Mesendoderm (in vitro differentiated cells): ENCODE measurements at regions not wholly inside any gene's neighbourhood (a gene's known extent, or its start where the extent isn't known, plus 50 kb on each side); places are given as distances from the start of the nearest gene placed in this dataset.

Experiments used
- DNase-seq: peaks from one replicate; pipeline ENCODE4 v3.0.0; 2013
- H2AK5ac ChIP-seq: 2 replicates; pipeline ENCODE4 v1.6.1; 2013; ENCODE audit warnings: low read length, inconsistent platforms
- H2BK120ac ChIP-seq: 2 replicates; pipeline ENCODE4 v1.6.1; 2013; ENCODE audit warnings: low read depth, mild to moderate bottlenecking, low read length, moderate library complexity, mixed read lengths
- H2BK15ac ChIP-seq: replicated peaks from 2 replicates; pipeline ENCODE4 v1.6.1; 2013; ENCODE audit warnings: low read depth, mild to moderate bottlenecking, moderate library complexity
- H2BK5ac ChIP-seq: 2 replicates; pipeline ENCODE4 v1.6.1; 2013; ENCODE audit warnings: low read length, inconsistent platforms
- H3K18ac ChIP-seq: 2 replicates; pipeline ENCODE4 v1.6.1; 2013; ENCODE audit warnings: mild to moderate bottlenecking, low read length, mixed read lengths
- H3K23ac ChIP-seq: one replicate; pipeline ENCODE4 v1.6.1; 2013; ENCODE audit warnings: low read length
- H3K27ac ChIP-seq: 2 replicates; pipeline ENCODE4 v1.5.1; 2013; ENCODE audit warnings: low read depth, mild to moderate bottlenecking, inconsistent platforms, low read length, moderate library complexity
- H3K27me3 ChIP-seq: 2 replicates; pipeline ENCODE4 v1.6.1; 2013; ENCODE audit warnings: low read length, control low read depth, mild to moderate bottlenecking, inconsistent platforms; ENCODE audit not compliant: insufficient read depth, poor library complexity
- H3K36me3 ChIP-seq: 2 replicates; pipeline ENCODE4 v1.6.1; 2013; ENCODE audit warnings: low read length, inconsistent platforms; ENCODE audit not compliant: control insufficient read depth, insufficient read depth
- H3K4ac ChIP-seq: one replicate; pipeline ENCODE4 v1.6.1; 2013; ENCODE audit warnings: low read depth, mild to moderate bottlenecking, low read length, moderate library complexity
- H3K4me1 ChIP-seq: 2 replicates; pipeline ENCODE4 v1.6.1; 2013; ENCODE audit warnings: low read depth, low read length, inconsistent platforms; ENCODE audit not compliant: control insufficient read depth
- H3K4me2 ChIP-seq: 2 replicates; pipeline ENCODE4 v1.6.1; 2013; ENCODE audit warnings: low read length
- H3K4me3 ChIP-seq: 2 replicates; pipeline ENCODE4 v1.5.1; 2013; ENCODE audit warnings: mild to moderate bottlenecking, low read length
- H3K56ac ChIP-seq: one replicate; pipeline ENCODE4 v1.6.1; 2013; ENCODE audit warnings: low read length
- H3K79me1 ChIP-seq: 2 replicates; pipeline ENCODE4 v1.6.1; 2013; ENCODE audit warnings: low read length, inconsistent platforms
- H3K79me2 ChIP-seq: 2 replicates; pipeline ENCODE4 v1.6.1; 2013; ENCODE audit warnings: mild to moderate bottlenecking, low read length; ENCODE audit not compliant: control insufficient read depth, insufficient read depth
- H3K9ac ChIP-seq: 2 replicates; pipeline ENCODE4 v1.6.1; 2013; ENCODE audit warnings: low read length, inconsistent platforms
- H4K5ac ChIP-seq: one replicate; pipeline ENCODE4 v1.6.1; 2013; ENCODE audit warnings: low read length
- H4K8ac ChIP-seq: one replicate; pipeline ENCODE4 v1.6.1; 2013; ENCODE audit warnings: low read depth, mild to moderate bottlenecking, control low read depth, low read length, moderate library complexity
- WGBS: extraction: QIAGEN DNeasy Blood & Tissue Kit; methylation state at CpG from one replicate; pipeline ENCODE4 v1.1.7; 2013; ENCODE audit warnings: low lambda C conversion rate, missing lambda C conversion rate; ENCODE audit not compliant: insufficient coverage; ENCODE audit errors: extremely low coverage; 5-methylcytosine and 5-hydroxymethylcytosine counted together

- no CpG with 5 or more reads among the region's 1 CpG for WGBS
- H2BK120ac ChIP-seq, result no peak overlapping the region
- no peaks in the 10 kb centered on the region for H3K4me1 ChIP-seq
- no peaks in the 10 kb centered on the region for H3K36me3 ChIP-seq
- H3K18ac ChIP-seq, result no peak overlapping the region
- no peaks in the 10 kb centered on the region for H3K79me1 ChIP-seq
- no peak overlapping the region for H4K8ac ChIP-seq
- H3K79me2 ChIP-seq, result no peaks in the 10 kb centered on the region
- H3K27ac ChIP-seq, result no peak overlapping the region
- no peak overlapping the region for H2AK5ac ChIP-seq
- H3K4ac ChIP-seq, result no peak overlapping the region
- no peak overlapping the region for H3K56ac ChIP-seq
- no peak overlapping the region for H3K4me3 ChIP-seq
- no peak overlapping the region for H3K4me2 ChIP-seq
- no peaks in the 10 kb centered on the region for H3K27me3 ChIP-seq
- no peak overlapping the region for H2BK5ac ChIP-seq
- H2BK15ac ChIP-seq, result no peak overlapping the region
- no peak overlapping the region for H3K23ac ChIP-seq
- no peak overlapping the region for H3K9ac ChIP-seq
- H4K5ac ChIP-seq, result no peak overlapping the region
- DNase-seq, result peak; percentile 48
Observed at GRCh38 chr1:34642679-34643078, 112.2 kb upstream of the GJB5 start.

DNA sequence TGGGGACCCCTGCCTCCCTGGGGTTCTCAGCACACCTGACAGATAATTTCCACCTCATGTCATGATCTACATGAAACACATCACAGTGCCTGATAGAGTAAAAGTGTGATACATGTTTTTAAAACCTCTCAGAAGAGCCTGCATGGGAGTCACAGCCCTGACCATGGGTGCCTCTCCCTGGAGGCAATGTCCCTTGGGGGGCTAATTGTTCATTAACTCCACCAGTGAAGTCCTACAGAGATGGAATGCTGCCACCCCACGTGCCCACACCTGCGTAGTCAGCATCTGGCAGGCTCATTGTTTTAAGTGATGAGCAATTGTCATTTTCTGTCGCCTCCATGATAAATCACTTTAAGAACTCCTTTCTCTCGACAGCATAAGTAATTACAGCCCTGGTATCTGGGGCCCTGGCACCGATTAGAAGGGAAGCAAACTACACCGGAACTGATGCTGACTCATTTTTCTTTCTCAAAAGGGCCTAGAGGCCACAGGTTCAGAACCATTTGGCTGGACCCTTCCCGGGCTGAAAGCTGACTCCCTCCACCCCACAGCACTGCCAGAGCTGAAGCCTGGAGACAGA lies 109.6 kb upstream of the GJB5 start:
- H3K27ac ChIP-seq, result no peak overlapping the region
- no peak overlapping the region for H2AK5ac ChIP-seq
- no peak overlapping the region for H3K9ac ChIP-seq
- H2BK15ac ChIP-seq, result no peak overlapping the region
- no peak for DNase-seq
- H3K79me1 ChIP-seq, result no peaks in the 10 kb centered on the region
- H3K4ac ChIP-seq, result no peak overlapping the region
- no peak overlapping the region for H3K18ac ChIP-seq
- H3K56ac ChIP-seq, result no peak overlapping the region
- no peaks in the 10 kb centered on the region for H3K36me3 ChIP-seq
- no peak overlapping the region for H3K23ac ChIP-seq
- no peak overlapping the region for H3K4me2 ChIP-seq
- WGBS, result no CpG with 5 or more reads among the region's 7 CpGs
- H2BK120ac ChIP-seq, result no peak overlapping the region
- H3K4me3 ChIP-seq, result no peak overlapping the region
- no peaks in the 10 kb centered on the region for H3K27me3 ChIP-seq
- no peaks in the 10 kb centered on the region for H3K4me1 ChIP-seq
- no peak overlapping the region for H4K8ac ChIP-seq
- H3K79me2 ChIP-seq, result no peaks in the 10 kb centered on the region
- no peak overlapping the region for H2BK5ac ChIP-seq
- H4K5ac ChIP-seq, result no peak overlapping the region

DNA sequence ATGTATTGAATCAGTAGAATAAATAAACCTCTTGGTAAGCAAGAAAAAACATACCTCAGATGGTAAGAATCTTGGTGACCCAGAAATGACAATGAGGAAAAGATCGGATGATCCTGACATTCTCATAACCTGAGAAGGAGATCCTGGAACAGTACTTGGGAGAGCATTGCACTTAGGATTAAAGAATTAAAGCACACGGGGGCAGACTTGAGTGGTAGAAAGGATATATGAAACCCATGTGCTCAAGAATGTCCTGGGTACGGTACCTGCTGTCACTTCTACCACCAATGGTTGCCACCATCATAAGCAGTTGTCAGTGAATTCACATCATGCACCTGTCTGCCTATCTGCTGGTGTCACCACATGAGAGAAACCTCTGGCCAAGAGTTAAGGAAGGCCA lies 108.9 kb upstream of the GJB5 start:
- no peak overlapping the region for H3K56ac ChIP-seq
- no peak overlapping the region for H3K9ac ChIP-seq
- no peak overlapping the region for H2BK15ac ChIP-seq
- H3K4me3 ChIP-seq, result no peak overlapping the region
- H2BK5ac ChIP-seq, result no peak overlapping the region
- H3K4ac ChIP-seq, result no peak overlapping the region
- no peak overlapping the region for H3K4me2 ChIP-seq
- H3K79me1 ChIP-seq, result no peaks in the 10 kb centered on the region
- H3K4me1 ChIP-seq, result no peaks in the 10 kb centered on the region
- no peak overlapping the region for H4K8ac ChIP-seq
- no peak overlapping the region for H4K5ac ChIP-seq
- no peaks in the 10 kb centered on the region for H3K79me2 ChIP-seq
- H3K27me3 ChIP-seq, result no peaks in the 10 kb centered on the region
- H3K18ac ChIP-seq, result no peak overlapping the region
- no peak overlapping the region for H3K27ac ChIP-seq
- no peak overlapping the region for H2AK5ac ChIP-seq
- H3K23ac ChIP-seq, result no peak overlapping the region
- H3K36me3 ChIP-seq, result no peaks in the 10 kb centered on the region
- no CpG with 5 or more reads among the region's 3 CpGs for WGBS
- DNase-seq, result no peak
- no peak overlapping the region for H2BK120ac ChIP-seq

DNA sequence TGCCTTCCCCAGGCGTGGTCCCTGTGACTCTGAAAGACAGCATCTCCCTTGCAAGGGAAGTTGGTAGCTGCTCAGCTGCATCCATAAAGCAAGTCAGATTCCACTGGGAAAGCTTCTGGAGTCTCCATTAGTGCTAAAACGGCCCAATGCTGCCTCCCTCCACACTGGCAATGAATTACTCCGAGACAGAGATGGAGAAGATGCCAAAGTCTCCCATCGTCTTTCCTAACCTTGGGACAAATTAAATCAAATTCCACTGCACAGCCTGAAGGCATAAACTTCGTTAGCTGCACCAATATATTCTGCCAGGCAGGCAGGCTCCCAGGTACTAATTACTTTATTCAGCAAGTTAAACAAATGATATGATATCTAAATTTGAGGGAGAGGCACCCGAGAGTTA lies 106.3 kb upstream of the GJB5 start:
- Histone ChIP-seq H3K18ac (no peak overlapping the region), H3K23ac (no peak overlapping the region), H3K79me1 (no peaks in the 10 kb centered on the region), H3K4me2 (no peak overlapping the region), H3K56ac (no peak overlapping the region), H4K5ac (no peak overlapping the region), H2AK5ac (no peak overlapping the region), H3K79me2 (no peaks in the 10 kb centered on the region), H3K27ac (no peak overlapping the region), H2BK15ac (no peak overlapping the region), H3K27me3 (no peaks in the 10 kb centered on the region), H3K9ac (no peak overlapping the region), H2BK120ac (no peak overlapping the region), H2BK5ac (no peak overlapping the region), H3K36me3 (no peaks in the 10 kb centered on the region), H3K4me1 (no peaks in the 10 kb centered on the region), H3K4ac (no peak overlapping the region), H3K4me3 (no peak overlapping the region), H4K8ac (no peak overlapping the region)
- DNase-seq, result no peak
- no CpG with 5 or more reads among the region's 6 CpGs for WGBS

DNA sequence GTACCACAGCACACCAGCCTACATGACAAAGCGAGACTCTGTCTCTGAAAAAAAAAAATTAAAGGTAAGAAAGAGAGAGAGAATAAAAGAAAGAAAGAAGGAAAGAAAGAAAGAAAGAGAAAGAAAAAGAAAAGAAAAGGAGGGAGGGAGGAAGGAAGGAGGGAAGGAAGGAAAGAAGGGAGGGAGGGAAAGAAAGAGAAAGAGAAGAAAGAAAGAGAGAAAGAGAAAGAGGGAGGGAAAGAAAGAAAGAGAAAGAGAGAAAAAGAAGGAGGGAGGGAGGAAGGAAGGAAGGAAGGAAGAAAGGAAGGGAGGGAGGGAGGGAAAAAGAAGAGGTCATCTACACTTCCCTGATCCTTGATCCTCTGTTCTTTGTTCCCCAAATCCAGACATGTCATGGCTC lies 104.8 kb upstream of the GJB5 start:
- Histone ChIP-seq H2AK5ac (no peak overlapping the region), H2BK120ac (no peak overlapping the region), H2BK5ac (no peak overlapping the region), H3K36me3 (no peaks in the 10 kb centered on the region), H3K79me1 (no peaks in the 10 kb centered on the region), H3K18ac (no peak overlapping the region), H3K4me3 (no peak overlapping the region), H4K5ac (no peak overlapping the region), H3K4ac (no peak overlapping the region), H3K23ac (no peak overlapping the region), H3K56ac (no peak overlapping the region), H4K8ac (no peak overlapping the region), H2BK15ac (no peak overlapping the region), H3K27ac (no peak overlapping the region), H3K4me2 (no peak overlapping the region), H3K27me3 (no peaks in the 10 kb centered on the region), H3K4me1 (no peaks in the 10 kb centered on the region), H3K79me2 (no peaks in the 10 kb centered on the region), H3K9ac (no peak overlapping the region)
- no peak for DNase-seq
- no CpG with 5 or more reads among the region's 1 CpG for WGBS

DNA sequence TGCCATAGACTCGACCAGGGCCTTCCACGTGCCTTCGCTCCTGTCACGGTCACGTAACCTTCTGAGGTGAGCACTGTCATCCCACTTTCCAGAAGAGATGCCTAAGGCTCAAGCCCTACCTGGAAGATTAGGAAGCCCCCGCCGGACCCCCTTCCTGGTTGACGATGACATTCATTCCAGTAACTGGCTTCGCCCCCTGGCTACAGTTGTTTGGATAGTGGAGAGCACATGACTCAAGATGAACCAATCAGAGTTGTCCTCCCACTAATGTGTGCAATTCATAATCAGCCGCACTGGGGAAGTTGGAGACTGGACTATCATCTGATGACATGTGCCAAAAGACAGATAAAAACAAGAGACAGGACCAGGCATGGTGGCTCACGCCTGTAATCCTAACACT lies 104.0 kb upstream of the GJB5 start:
- Histone ChIP-seq H4K8ac (no peak overlapping the region), H3K9ac (no peak overlapping the region), H2AK5ac (no peak overlapping the region), H3K4me1 (no peaks in the 10 kb centered on the region), H3K18ac (no peak overlapping the region), H2BK5ac (no peak overlapping the region), H2BK15ac (no peak overlapping the region), H2BK120ac (no peak overlapping the region), H3K4me2 (no peak overlapping the region), H3K23ac (no peak overlapping the region), H3K4me3 (no peak overlapping the region), H3K56ac (no peak overlapping the region), H4K5ac (no peak overlapping the region), H3K79me1 (no peaks in the 10 kb centered on the region), H3K36me3 (no peaks in the 10 kb centered on the region), H3K79me2 (no peaks in the 10 kb centered on the region), H3K27me3 (no peaks in the 10 kb centered on the region), H3K4ac (no peak overlapping the region), H3K27ac (no peak overlapping the region)
- no peak for DNase-seq
- WGBS, result no CpG with 5 or more reads among the region's 11 CpGs
